ENCODE measurements at regions not wholly inside any gene's neighbourhood (a gene's known extent, or its start where the extent isn't known, plus 50 kb on each side); places are given as distances from the start of the nearest gene placed in this dataset.

DNA sequence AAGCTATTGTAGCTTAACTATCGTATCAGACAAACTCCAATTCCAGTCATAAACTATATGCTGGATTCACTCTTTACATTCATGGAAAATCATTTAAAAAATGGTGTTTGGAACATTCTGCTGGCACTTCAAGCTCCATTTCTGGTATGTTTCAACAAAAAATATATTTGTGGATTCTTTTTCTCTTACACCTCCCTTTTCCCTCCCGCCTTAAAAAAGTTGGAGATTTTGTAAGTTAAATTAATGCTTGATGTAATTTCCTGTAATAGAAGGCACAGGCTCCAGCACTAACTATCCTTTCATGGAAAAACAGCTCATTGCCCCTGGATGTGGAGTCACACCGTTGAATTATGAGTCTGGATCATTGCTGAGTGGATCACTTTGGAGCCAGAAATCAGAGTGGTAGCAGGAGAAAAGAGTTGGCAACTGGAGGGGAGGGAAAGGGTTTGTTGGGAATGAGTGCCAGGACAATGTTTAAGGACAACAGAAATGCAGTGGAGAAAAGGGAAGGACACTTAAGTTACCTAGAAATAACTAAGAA lies 102.8 kb downstream of the ICOS start:
- no peak overlapping the region for H3K4me2 ChIP-seq
- H3K4me3 ChIP-seq = no peak overlapping the region
- no peak overlapping the region for H3K27ac ChIP-seq
- FAIRE-seq (no peak), ATAC-seq (no peak), DNase-seq (ENCODE audit: low read depth in 1 of 2, low spot score in 1 of 2) (no peak)
- no peaks in the 10 kb centered on the region for H3K4me1 ChIP-seq
- ChIA-PET POLR2A (no interaction called here), CTCF (interaction anchor here (1.0 kb wide), 1 partner anchor 11 kb away, joined by 3 read pairs; no protein-coding TSS in a partner anchor)
- no peaks in the 10 kb centered on the region for H3K9me3 ChIP-seq
- WGBS (ENCODE audit: missing lambda C conversion rate) = 0% methylated on average over 3 of the region's 3 CpGs
- TF ChIP-seq EHF (CRISPR knock-in tag; IDR thresholded peaks at IDR 0.05) = no peak
- no peak for TF ChIP-seq POLR2AphosphoS2 (conservative IDR thresholded peaks at IDR 0.05; ENCODE audit: low read length)
- no peak for TF ChIP-seq E2F6 (IDR thresholded peaks at IDR 0.05; ENCODE audit: borderline replicate concordance, low read depth)
- TF ChIP-seq, protein P1, sequence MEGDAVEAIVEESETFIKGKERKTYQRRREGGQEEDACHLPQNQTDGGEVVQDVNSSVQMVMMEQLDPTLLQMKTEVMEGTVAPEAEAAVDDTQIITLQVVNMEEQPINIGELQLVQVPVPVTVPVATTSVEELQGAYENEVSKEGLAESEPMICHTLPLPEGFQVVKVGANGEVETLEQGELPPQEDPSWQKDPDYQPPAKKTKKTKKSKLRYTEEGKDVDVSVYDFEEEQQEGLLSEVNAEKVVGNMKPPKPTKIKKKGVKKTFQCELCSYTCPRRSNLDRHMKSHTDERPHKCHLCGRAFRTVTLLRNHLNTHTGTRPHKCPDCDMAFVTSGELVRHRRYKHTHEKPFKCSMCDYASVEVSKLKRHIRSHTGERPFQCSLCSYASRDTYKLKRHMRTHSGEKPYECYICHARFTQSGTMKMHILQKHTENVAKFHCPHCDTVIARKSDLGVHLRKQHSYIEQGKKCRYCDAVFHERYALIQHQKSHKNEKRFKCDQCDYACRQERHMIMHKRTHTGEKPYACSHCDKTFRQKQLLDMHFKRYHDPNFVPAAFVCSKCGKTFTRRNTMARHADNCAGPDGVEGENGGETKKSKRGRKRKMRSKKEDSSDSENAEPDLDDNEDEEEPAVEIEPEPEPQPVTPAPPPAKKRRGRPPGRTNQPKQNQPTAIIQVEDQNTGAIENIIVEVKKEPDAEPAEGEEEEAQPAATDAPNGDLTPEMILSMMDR (IDR thresholded peaks at IDR 0.05) = no peak
- TF ChIP-seq CHD4 (IDR thresholded peaks at IDR 0.05; ENCODE audit: borderline replicate concordance) = no peak
- no peak for TF ChIP-seq ZC3H11A (IDR thresholded peaks at IDR 0.05)
- no peak for TF ChIP-seq CHD2 (IDR thresholded peaks at IDR 0.05; ENCODE audit: low read length, partially characterized antibody)
- TF ChIP-seq ELK1 (IDR thresholded peaks at IDR 0.05; ENCODE audit: low read depth, low read length) = no peak
- TF ChIP-seq JUN (IDR thresholded peaks at IDR 0.05) = no peak
- no peak for TF ChIP-seq RFX5 (IDR thresholded peaks at IDR 0.05)
- TF ChIP-seq ZFP36 (IDR thresholded peaks at IDR 0.05; ENCODE audit: borderline replicate concordance, partially characterized antibody) = no peak
- no peak for TF ChIP-seq CBX2 (IDR thresholded peaks at IDR 0.05; ENCODE audit: borderline replicate concordance, low read depth)
- TF ChIP-seq KDM1A (IDR thresholded peaks at IDR 0.05; ENCODE audit: low read depth) = no peak
- no peak for TF ChIP-seq HMGXB4 (CRISPR knock-in tag; IDR thresholded peaks at IDR 0.05; ENCODE audit: borderline replicate concordance)
- no peak for TF ChIP-seq HOXB5 (CRISPR knock-in tag; IDR thresholded peaks at IDR 0.05)
- no peak for TF ChIP-seq PBX3 (IDR thresholded peaks at IDR 0.05)
- no peak for TF ChIP-seq KDM5A (IDR thresholded peaks at IDR 0.05)

GRCh38 chr2:204040016-204040415 lies 103.5 kb downstream of the ICOS start:
- Histone ChIP-seq H3K4me3 (no peak overlapping the region), H3K4me1 (no peaks in the 10 kb centered on the region), H3K9me3 (no peaks in the 10 kb centered on the region), H3K4me2 (no peak overlapping the region), H3K27ac (no peak overlapping the region)
- no peak for TF ChIP-seq JUN (IDR thresholded peaks at IDR 0.05)
- TF ChIP-seq RNF2 (IDR thresholded peaks at IDR 0.05; ENCODE audit: borderline replicate concordance, low read depth) = no peak
- no peak for TF ChIP-seq EHMT2 (IDR thresholded peaks at IDR 0.05; ENCODE audit: low read depth)
- TF ChIP-seq, protein P2, sequence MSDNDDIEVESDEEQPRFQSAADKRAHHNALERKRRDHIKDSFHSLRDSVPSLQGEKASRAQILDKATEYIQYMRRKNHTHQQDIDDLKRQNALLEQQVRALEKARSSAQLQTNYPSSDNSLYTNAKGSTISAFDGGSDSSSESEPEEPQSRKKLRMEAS (IDR thresholded peaks at IDR 0.05) = no peak
- no peak for TF ChIP-seq RFX5 (IDR thresholded peaks at IDR 0.05)
- no peak for TF ChIP-seq ELK1 (IDR thresholded peaks at IDR 0.05; ENCODE audit: low read depth, low read length)
- no peak for TF ChIP-seq FOSL2 (IDR thresholded peaks at IDR 0.05)
- TF ChIP-seq FOSL2 (CRISPR knock-in tag; IDR thresholded peaks at IDR 0.05) = no peak
- TF ChIP-seq ZFP36 (IDR thresholded peaks at IDR 0.05; ENCODE audit: borderline replicate concordance, partially characterized antibody) = no peak
- no peak for TF ChIP-seq POLR2A (IDR thresholded peaks at IDR 0.05; ENCODE audit: low read length)
- TF ChIP-seq CBX2 (IDR thresholded peaks at IDR 0.05; ENCODE audit: borderline replicate concordance, low read depth) = no peak
- no peak for TF ChIP-seq SREBF2 (IDR thresholded peaks at IDR 0.05)
- DNase-seq (ENCODE audit: low read depth in 1 of 2, low spot score in 1 of 2) = no peak
- no peak for FAIRE-seq
- 33% methylated on average over 3 of the region's 3 CpGs for WGBS (ENCODE audit: missing lambda C conversion rate)
- POLR2A ChIA-PET = no interaction called here
- ATAC-seq = no peak
- CTCF ChIA-PET = no interaction called here
